IMR-90 (cell line): ENCODE measurements at regions not wholly inside any gene's neighbourhood (a gene's known extent, or its start where the extent isn't known, plus 50 kb on each side); places are given as distances from the start of the nearest gene placed in this dataset.

ENCODE experiments used
- ATAC-seq: fragments of 200-7000 bp; cut with Tn5 transposase; 2 replicates; pipeline ENCODE4 v1.9.1; 2020; ENCODE audit warnings: low read depth, mild to moderate bottlenecking, moderate library complexity
- BruUV-seq: library from RNA; stranded (reverse); fragments of 400-500 nt; replicated peaks from 2 replicates; lab custom pipeline; 2021; lab: Mats Ljungman, UMichigan
- CTCF ChIA-PET: fragments of 300-600 bp; formaldehyde crosslinking; extraction: SDS; loops from one replicate; lab custom pipeline; 2021; ENCODE audit warnings: antibody characterized with exemption; lab: Yijun Ruan, JAX
- POLR2A ChIA-PET: fragments of 300-600 bp; sonication (Branson Sonifier 250); formaldehyde crosslinking; loops from one replicate; lab custom pipeline; 2022; ENCODE audit warnings: antibody characterized with exemption; ENCODE audit not compliant: unreplicated experiment; lab: Charles Lee
- DNase-seq: peaks from one replicate; pipeline ENCODE4 v3.0.0; 2013
- H2AFZ ChIP-seq: replicated peaks from 2 replicates; pipeline ENCODE3; 2013; ENCODE audit warnings: low read length, mild to moderate bottlenecking; ENCODE audit not compliant: poor library complexity
- H2AK5ac ChIP-seq: 2 replicates; pipeline ENCODE4 v1.6.1; 2013; ENCODE audit warnings: low read depth, low read length, inconsistent platforms
- H2AK9ac ChIP-seq: replicated peaks from 2 replicates; pipeline ENCODE3; 2013; ENCODE audit warnings: mild to moderate bottlenecking, low read depth, low read length, moderate library complexity; ENCODE audit not compliant: poor library complexity
- H2BK120ac ChIP-seq: 2 replicates; pipeline ENCODE4 v1.6.1; 2013; ENCODE audit warnings: low read depth, low read length, inconsistent platforms
- H2BK15ac ChIP-seq: 3 replicates; pipeline ENCODE4 v1.6.1; 2013; ENCODE audit warnings: low read depth, low read length, inconsistent platforms
- H2BK20ac ChIP-seq: 2 replicates; pipeline ENCODE4 v1.6.1; 2013; ENCODE audit warnings: low read depth, mild to moderate bottlenecking, inconsistent platforms, low read length, moderate library complexity
- H2BK5ac ChIP-seq: 2 replicates; pipeline ENCODE4 v1.6.1; 2013; ENCODE audit warnings: mild to moderate bottlenecking, low read depth, low read length, inconsistent platforms; ENCODE audit not compliant: poor library complexity, severe bottlenecking
- H3K14ac ChIP-seq: replicated peaks from 2 replicates; pipeline ENCODE4 v1.6.1; 2013; ENCODE audit warnings: low read depth, low read length, inconsistent platforms
- H3K18ac ChIP-seq: 2 replicates; pipeline ENCODE4 v1.6.1; 2013; ENCODE audit warnings: low read depth, low read length, control low read depth
- H3K23ac ChIP-seq: 2 replicates; pipeline ENCODE4 v1.6.1; 2013; ENCODE audit warnings: low read depth, low read length, inconsistent platforms
- H3K27ac ChIP-seq: 2 replicates; pipeline ENCODE4 v1.5.1; 2013; ENCODE audit warnings: mild to moderate bottlenecking, control low read depth, low read length; ENCODE audit not compliant: insufficient read depth
- H3K27me3 ChIP-seq: 2 replicates; pipeline ENCODE4 v1.6.1; 2013; ENCODE audit warnings: low read length; ENCODE audit not compliant: control insufficient read depth, insufficient read depth
- H3K36me3 ChIP-seq: 2 replicates; pipeline ENCODE4 v1.6.1; 2013; ENCODE audit warnings: low read length, mixed read lengths; ENCODE audit not compliant: control insufficient read depth, insufficient read depth
- H3K4ac ChIP-seq: 2 replicates; pipeline ENCODE4 v1.6.1; 2013; ENCODE audit warnings: low read depth, low read length, inconsistent platforms
- H3K4me1 ChIP-seq: 2 replicates; pipeline ENCODE4 v1.6.1; 2013; ENCODE audit warnings: low read length, mixed read lengths; ENCODE audit not compliant: control insufficient read depth, insufficient read depth
- H3K4me2 ChIP-seq: 2 replicates; pipeline ENCODE4 v1.6.1; 2013; ENCODE audit warnings: low read depth, mild to moderate bottlenecking, control low read depth, low read length, moderate library complexity
- H3K4me3 ChIP-seq: 2 replicates; pipeline ENCODE4 v1.5.1; 2013; ENCODE audit warnings: low read depth, mild to moderate bottlenecking, control low read depth, low read length, moderate library complexity; ENCODE audit not compliant: insufficient read depth
- H3K56ac ChIP-seq: 2 replicates; pipeline ENCODE4 v1.6.1; 2013; ENCODE audit warnings: low read length, inconsistent platforms; ENCODE audit not compliant: insufficient read depth; ENCODE audit errors: extremely low read depth
- H3K79me1 ChIP-seq, 2 experiments: 2 replicates each; pipeline ENCODE4 v1.6.1; 2013; ENCODE audit warnings: low read length in 2 of 2, inconsistent platforms in 1 of 2, low read depth in 1 of 2
- H3K9ac ChIP-seq: 2 replicates; pipeline ENCODE4 v1.6.1; 2013; ENCODE audit warnings: low read depth, low read length, control low read depth
- H3K9me1 ChIP-seq: 2 replicates; pipeline ENCODE4 v1.6.1; 2013; ENCODE audit warnings: low read length, inconsistent platforms; ENCODE audit not compliant: insufficient read depth
- H3K9me3 ChIP-seq: 2 replicates; pipeline ENCODE4 v1.6.1; 2013; ENCODE audit warnings: low read length; ENCODE audit not compliant: control insufficient read depth, insufficient read depth
- H4K20me1 ChIP-seq: 2 replicates; pipeline ENCODE4 v1.6.1; 2013; ENCODE audit warnings: low read length, inconsistent platforms; ENCODE audit not compliant: insufficient read depth
- H4K5ac ChIP-seq: 2 replicates; pipeline ENCODE4 v1.6.1; 2013; ENCODE audit warnings: mild to moderate bottlenecking, low read depth, low read length, control low read depth
- H4K8ac ChIP-seq, 2 experiments: 2 replicates each; pipeline ENCODE4 v1.6.1; 2013; ENCODE audit warnings: low read depth in 2 of 2, low read length in 2 of 2, control low read depth in 1 of 2, inconsistent platforms in 1 of 2
- H4K91ac ChIP-seq: 2 replicates; pipeline ENCODE4 v1.6.1; 2013; ENCODE audit warnings: low read depth, low read length, inconsistent platforms; ENCODE audit not compliant: insufficient read depth
- CHD1 ChIP-seq: IDR thresholded peaks from 2 replicates; pipeline ENCODE4 v1.6.1; 2012; ENCODE audit warnings: low read depth, low read length, improper control_type of control experiment
- CTCF ChIP-seq: conservative IDR thresholded peaks from 2 replicates; pipeline ENCODE4 v1.5.1; 2012; ENCODE audit warnings: mild to moderate bottlenecking, low read depth, low read length, improper control_type of control experiment
- MAFK ChIP-seq: IDR thresholded peaks from 2 replicates; pipeline ENCODE4 v1.6.1; 2012; ENCODE audit warnings: low read depth, low read length, improper control_type of control experiment
- POLR2A ChIP-seq: IDR thresholded peaks from 2 replicates; pipeline ENCODE4 v1.6.1; 2012; ENCODE audit warnings: mild to moderate bottlenecking, low read depth, low read length
- RAD21 ChIP-seq: IDR thresholded peaks from 2 replicates; pipeline ENCODE4 v1.6.1; 2012; ENCODE audit warnings: low read length, improper control_type of control experiment
- RCOR1 ChIP-seq: IDR thresholded peaks from 2 replicates; pipeline ENCODE4 v1.6.1; 2012; ENCODE audit warnings: mild to moderate bottlenecking, low read length, improper control_type of control experiment; ENCODE audit not compliant: insufficient replicate concordance
- RFX5 ChIP-seq: IDR thresholded peaks from 2 replicates; pipeline ENCODE4 v1.8.0; 2012; ENCODE audit warnings: low read depth, mild to moderate bottlenecking, low read length, moderate library complexity
- WGBS, 2 experiments: methylation state at CpG; one replicate each; pipeline versions ENCODE4 v1.1.5 to v1.1.7; 2013; ENCODE audit warnings: missing lambda C conversion rate in 2 of 2; ENCODE audit not compliant: insufficient read length in 1 of 2; ENCODE audit errors: extremely low coverage in 2 of 2; 5-methylcytosine and 5-hydroxymethylcytosine counted together
- dilution Hi-C: fragments of 300-500 bp; cut with HindIII; formaldehyde crosslinking; loops from one replicate; pipeline ENCODE4 v1.14.3; 2018; ENCODE audit warnings: low sequenced_read_pairs; ENCODE audit not compliant: unreplicated experiment
- in situ Hi-C: fragments of 300-500 bp; cut with MboI; formaldehyde crosslinking; loops from 3 replicates; pipeline ENCODE4 v1.14.3; 2019; ENCODE audit warnings: low sequenced_read_pairs, inconsistent platforms, mixed read lengths
- intact Hi-C: fragments of 100-400 bp; cut with micrococcal nuclease; formaldehyde crosslinking; loops from 2 replicates; pipeline ENCODE4 v1.10.0; 2022

GRCh38 chr6:145043926-145044500, 691.3 kb downstream of the EPM2A start:
- no peak overlapping the region for H2BK5ac ChIP-seq
- H3K9me3 ChIP-seq, result no peaks in the 10 kb centered on the region
- H2AFZ ChIP-seq, result no peak overlapping the region
- H3K79me1 ChIP-seq, result no peaks in the 10 kb centered on the region
- H3K4me2 ChIP-seq, result no peak overlapping the region
- no peak for DNase-seq
- H3K36me3 ChIP-seq, result no peaks in the 10 kb centered on the region
- H2BK15ac ChIP-seq, result peak overlapping the region; percentile 17; the same call in 1 of the 3 replicates
- ATAC-seq, result no peak; the same call in 1 of the 2 replicates
- in situ Hi-C loops, result no loop called here
- peak overlapping the region; percentile 72 for H2BK120ac ChIP-seq
- no peaks in the 10 kb centered on the region for H3K27me3 ChIP-seq
- no TSS peak for BruUV-seq
- no peak overlapping the region; a peak in 1 of 4 replicates for H4K8ac ChIP-seq
- dilution Hi-C loops, result no loop called here
- ChIA-PET POLR2A (no interaction called here), CTCF (interaction anchor here (0.6 kb wide), 1 partner anchor 197 kb away, joined by 3 read pairs; no protein-coding TSS in a partner anchor)
- H3K27ac ChIP-seq, result no peak overlapping the region
- no peaks in the 10 kb centered on the region for H4K20me1 ChIP-seq
- no peak overlapping the region for H3K56ac ChIP-seq
- H3K14ac ChIP-seq, result peak overlapping the region; percentile 81; the same call in 1 of the 2 replicates
- H3K23ac ChIP-seq, result peak overlapping the region; percentile 25; the same call in 1 of the 2 replicates
- H3K4ac ChIP-seq, result peak overlapping the region; percentile 21; the same call in 1 of the 2 replicates
- 80% methylated on average over 1 of the region's 5 CpGs; no CpG with 5 or more reads in 1 of the 2 experiments for WGBS, 2 experiments
- no peak overlapping the region for H4K5ac ChIP-seq
- H3K4me1 ChIP-seq, result peaks cover 4% of the 10 kb centered on the region; the same call in 1 of the 2 replicates
- H2BK20ac ChIP-seq, result peak overlapping the region; percentile 70; the same call in 1 of the 2 replicates
- H3K9me1 ChIP-seq, result peaks cover 6% of the 10 kb centered on the region
- H3K9ac ChIP-seq, result no peak overlapping the region
- peak overlapping the region; percentile 78; the same call in 1 of the 2 replicates for H2AK5ac ChIP-seq
- H3K4me3 ChIP-seq, result no peak overlapping the region
- no peak overlapping the region; the same call in 1 of the 2 replicates for H4K91ac ChIP-seq
- intact Hi-C loops, result no loop called here
- H3K18ac ChIP-seq, result no peak overlapping the region
- no peak for TF ChIP-seq CHD1
- TF ChIP-seq POLR2A, result no peak
- no peak for TF ChIP-seq CTCF
- no peak for TF ChIP-seq RAD21
- TF ChIP-seq MAFK, result no peak
- no peak for TF ChIP-seq RCOR1
- no peak for TF ChIP-seq RFX5
- peak overlapping the region; percentile 39 for H2AK9ac ChIP-seq
